IMR-90 (cell line): ENCODE measurements at regions not wholly inside any gene's neighbourhood (a gene's known extent, or its start where the extent isn't known, plus 50 kb on each side); places are given as distances from the start of the nearest gene placed in this dataset.

Experiments
- ATAC-seq: fragments of 200-7000 bp; cut with Tn5 transposase; 2 replicates; pipeline ENCODE4 v1.9.1; 2020; ENCODE audit warnings: low read depth, mild to moderate bottlenecking, moderate library complexity
- BruUV-seq: library from RNA; stranded (reverse); fragments of 400-500 nt; replicated peaks from 2 replicates; lab custom pipeline; 2021; lab: Mats Ljungman, UMichigan
- CTCF ChIA-PET: fragments of 300-600 bp; formaldehyde crosslinking; extraction: SDS; loops from one replicate; lab custom pipeline; 2021; ENCODE audit warnings: antibody characterized with exemption; lab: Yijun Ruan, JAX
- POLR2A ChIA-PET: fragments of 300-600 bp; sonication (Branson Sonifier 250); formaldehyde crosslinking; loops from one replicate; lab custom pipeline; 2022; ENCODE audit warnings: antibody characterized with exemption; ENCODE audit not compliant: unreplicated experiment; lab: Charles Lee
- DNase-seq: peaks from one replicate; pipeline ENCODE4 v3.0.0; 2013
- H2AFZ ChIP-seq: replicated peaks from 2 replicates; pipeline ENCODE3; 2013; ENCODE audit warnings: low read length, mild to moderate bottlenecking; ENCODE audit not compliant: poor library complexity
- H2AK5ac ChIP-seq: 2 replicates; pipeline ENCODE4 v1.6.1; 2013; ENCODE audit warnings: low read depth, low read length, inconsistent platforms
- H2AK9ac ChIP-seq: replicated peaks from 2 replicates; pipeline ENCODE3; 2013; ENCODE audit warnings: mild to moderate bottlenecking, low read depth, low read length, moderate library complexity; ENCODE audit not compliant: poor library complexity
- H2BK120ac ChIP-seq: 2 replicates; pipeline ENCODE4 v1.6.1; 2013; ENCODE audit warnings: low read depth, low read length, inconsistent platforms
- H2BK15ac ChIP-seq: 3 replicates; pipeline ENCODE4 v1.6.1; 2013; ENCODE audit warnings: low read depth, low read length, inconsistent platforms
- H2BK20ac ChIP-seq: 2 replicates; pipeline ENCODE4 v1.6.1; 2013; ENCODE audit warnings: low read depth, mild to moderate bottlenecking, inconsistent platforms, low read length, moderate library complexity
- H2BK5ac ChIP-seq: 2 replicates; pipeline ENCODE4 v1.6.1; 2013; ENCODE audit warnings: mild to moderate bottlenecking, low read depth, low read length, inconsistent platforms; ENCODE audit not compliant: poor library complexity, severe bottlenecking
- H3K14ac ChIP-seq: replicated peaks from 2 replicates; pipeline ENCODE4 v1.6.1; 2013; ENCODE audit warnings: low read depth, low read length, inconsistent platforms
- H3K18ac ChIP-seq: 2 replicates; pipeline ENCODE4 v1.6.1; 2013; ENCODE audit warnings: low read depth, low read length, control low read depth
- H3K23ac ChIP-seq: 2 replicates; pipeline ENCODE4 v1.6.1; 2013; ENCODE audit warnings: low read depth, low read length, inconsistent platforms
- H3K27ac ChIP-seq: 2 replicates; pipeline ENCODE4 v1.5.1; 2013; ENCODE audit warnings: mild to moderate bottlenecking, control low read depth, low read length; ENCODE audit not compliant: insufficient read depth
- H3K27me3 ChIP-seq: 2 replicates; pipeline ENCODE4 v1.6.1; 2013; ENCODE audit warnings: low read length; ENCODE audit not compliant: control insufficient read depth, insufficient read depth
- H3K36me3 ChIP-seq: 2 replicates; pipeline ENCODE4 v1.6.1; 2013; ENCODE audit warnings: low read length, mixed read lengths; ENCODE audit not compliant: control insufficient read depth, insufficient read depth
- H3K4ac ChIP-seq: 2 replicates; pipeline ENCODE4 v1.6.1; 2013; ENCODE audit warnings: low read depth, low read length, inconsistent platforms
- H3K4me1 ChIP-seq: 2 replicates; pipeline ENCODE4 v1.6.1; 2013; ENCODE audit warnings: low read length, mixed read lengths; ENCODE audit not compliant: control insufficient read depth, insufficient read depth
- H3K4me2 ChIP-seq: 2 replicates; pipeline ENCODE4 v1.6.1; 2013; ENCODE audit warnings: low read depth, mild to moderate bottlenecking, control low read depth, low read length, moderate library complexity
- H3K4me3 ChIP-seq: 2 replicates; pipeline ENCODE4 v1.5.1; 2013; ENCODE audit warnings: low read depth, mild to moderate bottlenecking, control low read depth, low read length, moderate library complexity; ENCODE audit not compliant: insufficient read depth
- H3K56ac ChIP-seq: 2 replicates; pipeline ENCODE4 v1.6.1; 2013; ENCODE audit warnings: low read length, inconsistent platforms; ENCODE audit not compliant: insufficient read depth; ENCODE audit errors: extremely low read depth
- H3K79me1 ChIP-seq, 2 experiments: 2 replicates each; pipeline ENCODE4 v1.6.1; 2013; ENCODE audit warnings: low read length in 2 of 2, inconsistent platforms in 1 of 2, low read depth in 1 of 2
- H3K9ac ChIP-seq: 2 replicates; pipeline ENCODE4 v1.6.1; 2013; ENCODE audit warnings: low read depth, low read length, control low read depth
- H3K9me1 ChIP-seq: 2 replicates; pipeline ENCODE4 v1.6.1; 2013; ENCODE audit warnings: low read length, inconsistent platforms; ENCODE audit not compliant: insufficient read depth
- H3K9me3 ChIP-seq: 2 replicates; pipeline ENCODE4 v1.6.1; 2013; ENCODE audit warnings: low read length; ENCODE audit not compliant: control insufficient read depth, insufficient read depth
- H4K20me1 ChIP-seq: 2 replicates; pipeline ENCODE4 v1.6.1; 2013; ENCODE audit warnings: low read length, inconsistent platforms; ENCODE audit not compliant: insufficient read depth
- H4K5ac ChIP-seq: 2 replicates; pipeline ENCODE4 v1.6.1; 2013; ENCODE audit warnings: mild to moderate bottlenecking, low read depth, low read length, control low read depth
- H4K8ac ChIP-seq, 2 experiments: 2 replicates each; pipeline ENCODE4 v1.6.1; 2013; ENCODE audit warnings: low read depth in 2 of 2, low read length in 2 of 2, control low read depth in 1 of 2, inconsistent platforms in 1 of 2
- H4K91ac ChIP-seq: 2 replicates; pipeline ENCODE4 v1.6.1; 2013; ENCODE audit warnings: low read depth, low read length, inconsistent platforms; ENCODE audit not compliant: insufficient read depth
- BHLHE40 ChIP-seq: fragments of 150-350 bp; IDR thresholded peaks from 2 replicates; pipeline ENCODE4 v1.6.1; 2016; ENCODE audit warnings: mild to moderate bottlenecking, low read depth, low read length
- CEBPB ChIP-seq: IDR thresholded peaks from 2 replicates; pipeline ENCODE4 v1.6.1; 2012; ENCODE audit warnings: low read depth, low read length, improper control_type of control experiment
- CHD1 ChIP-seq: IDR thresholded peaks from 2 replicates; pipeline ENCODE4 v1.6.1; 2012; ENCODE audit warnings: low read depth, low read length, improper control_type of control experiment
- FOS ChIP-seq: fragments of 150-350 bp; IDR thresholded peaks from 2 replicates; pipeline ENCODE4 v1.6.1; 2016; ENCODE audit warnings: low read depth, low read length
- MAFK ChIP-seq: IDR thresholded peaks from 2 replicates; pipeline ENCODE4 v1.6.1; 2012; ENCODE audit warnings: low read depth, low read length, improper control_type of control experiment
- MAZ ChIP-seq: IDR thresholded peaks from 2 replicates; pipeline ENCODE4 v1.6.1; 2012; ENCODE audit warnings: low read depth, mild to moderate bottlenecking, low read length, improper control_type of control experiment, moderate library complexity, borderline replicate concordance
- MXI1 ChIP-seq: IDR thresholded peaks from 2 replicates; pipeline ENCODE4 v1.6.1; 2012; ENCODE audit warnings: low read depth, mild to moderate bottlenecking, low read length, moderate library complexity, borderline replicate concordance
- NFE2L2 ChIP-seq: fragments of 150-350 bp; IDR thresholded peaks from 2 replicates; pipeline ENCODE4 v1.6.1; 2016; ENCODE audit warnings: low read depth, mild to moderate bottlenecking, low read length
- POLR2A ChIP-seq: IDR thresholded peaks from 2 replicates; pipeline ENCODE4 v1.6.1; 2012; ENCODE audit warnings: mild to moderate bottlenecking, low read depth, low read length
- RAD21 ChIP-seq: IDR thresholded peaks from 2 replicates; pipeline ENCODE4 v1.6.1; 2012; ENCODE audit warnings: low read length, improper control_type of control experiment
- RCOR1 ChIP-seq: IDR thresholded peaks from 2 replicates; pipeline ENCODE4 v1.6.1; 2012; ENCODE audit warnings: mild to moderate bottlenecking, low read length, improper control_type of control experiment; ENCODE audit not compliant: insufficient replicate concordance
- RFX5 ChIP-seq: IDR thresholded peaks from 2 replicates; pipeline ENCODE4 v1.8.0; 2012; ENCODE audit warnings: low read depth, mild to moderate bottlenecking, low read length, moderate library complexity
- SMC3 ChIP-seq: fragments of 150-350 bp; IDR thresholded peaks from 2 replicates; pipeline ENCODE4 v1.6.1; 2016; ENCODE audit warnings: low read depth, mild to moderate bottlenecking, antibody characterized with exemption, low read length, moderate library complexity
- WGBS, 2 experiments: methylation state at CpG; one replicate each; pipeline versions ENCODE4 v1.1.5 to v1.1.7; 2013; ENCODE audit warnings: missing lambda C conversion rate in 2 of 2; ENCODE audit not compliant: insufficient read length in 1 of 2; ENCODE audit errors: extremely low coverage in 2 of 2; 5-methylcytosine and 5-hydroxymethylcytosine counted together
- dilution Hi-C: fragments of 300-500 bp; cut with HindIII; formaldehyde crosslinking; loops from one replicate; pipeline ENCODE4 v1.14.3; 2018; ENCODE audit warnings: low sequenced_read_pairs; ENCODE audit not compliant: unreplicated experiment
- in situ Hi-C: fragments of 300-500 bp; cut with MboI; formaldehyde crosslinking; loops from 3 replicates; pipeline ENCODE4 v1.14.3; 2019; ENCODE audit warnings: low sequenced_read_pairs, inconsistent platforms, mixed read lengths
- intact Hi-C: fragments of 100-400 bp; cut with micrococcal nuclease; formaldehyde crosslinking; loops from 2 replicates; pipeline ENCODE4 v1.10.0; 2022
- TF ChIP-seq, protein P1 (sequence below): fragments of 150-350 bp; IDR thresholded peaks from 2 replicates; pipeline ENCODE4 v1.6.1; 2017; ENCODE audit warnings: mild to moderate bottlenecking, antibody characterized with exemption, low read length, low read depth
- TF ChIP-seq, protein P2 (sequence below): fragments of 150-350 bp; IDR thresholded peaks from 2 replicates; pipeline ENCODE4 v1.6.1; 2016; ENCODE audit warnings: low read depth, mild to moderate bottlenecking, low read length, moderate library complexity, borderline replicate concordance
- TF ChIP-seq, protein P3 (sequence below): conservative IDR thresholded peaks from 2 replicates; pipeline ENCODE4 v1.5.1; 2012; ENCODE audit warnings: mild to moderate bottlenecking, low read depth, low read length, improper control_type of control experiment

DNA sequence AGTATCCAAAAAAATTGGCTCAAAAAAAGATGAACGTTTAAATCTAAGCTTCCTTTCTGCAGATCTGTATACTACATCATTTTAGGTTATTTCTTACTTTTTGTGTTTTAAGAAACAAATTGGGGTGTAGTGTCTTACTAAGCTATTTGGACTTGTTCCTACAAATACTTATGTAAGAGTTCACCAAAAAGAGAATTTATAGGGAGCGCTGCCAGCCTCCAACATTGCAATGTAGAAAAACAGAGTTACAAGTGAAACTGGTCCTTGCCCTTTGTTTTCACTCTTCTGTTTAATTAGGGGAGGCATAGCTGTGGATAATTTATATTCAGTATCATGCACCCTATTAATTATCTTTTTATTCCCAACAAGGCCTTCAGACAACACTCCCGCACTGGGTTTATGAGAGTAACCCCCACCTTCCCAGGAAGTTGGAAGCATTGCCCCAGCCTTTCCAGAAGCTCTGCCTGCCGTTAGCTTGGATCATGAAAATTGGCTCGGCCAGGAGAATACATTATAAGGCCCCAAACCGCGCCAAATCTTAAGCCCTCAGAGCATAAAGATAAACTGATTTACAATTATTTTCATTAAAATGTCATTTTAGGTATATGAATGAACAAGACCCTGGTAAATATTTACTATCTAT is 261.8 kb upstream of the KLF6 start:
- Histone ChIP-seq H3K14ac (no peak overlapping the region), H3K23ac (no peak overlapping the region), H2BK15ac (no peak overlapping the region), H3K56ac (no peak overlapping the region), H4K5ac (no peak overlapping the region), H2BK120ac (no peak overlapping the region), H3K4me2 (no peak overlapping the region), H3K9me1 (no peaks in the 10 kb centered on the region), H3K9me3 (peaks cover 4% of the 10 kb centered on the region; the same call in 1 of the 2 replicates), H3K18ac (no peak overlapping the region), H2AK9ac (no peak overlapping the region), H3K4me3 (no peak overlapping the region), H4K20me1 (no peaks in the 10 kb centered on the region), H2BK5ac (no peak overlapping the region), H3K27me3 (no peaks in the 10 kb centered on the region), H3K27ac (no peak overlapping the region), H3K9ac (no peak overlapping the region), H3K79me1 (0 out of 4 replicates have a peak, but pooled peaks cover 0 to 1% of the 10 kb centered on the region in 2 experiments), H2AK5ac (no peak overlapping the region), H2BK20ac (no peak overlapping the region), H4K91ac (no peak overlapping the region), H4K8ac (no peak overlapping the region), H3K4ac (no peak overlapping the region), H3K36me3 (no peaks in the 10 kb centered on the region), H3K4me1 (peaks cover 3% of the 10 kb centered on the region; the same call in 1 of the 2 replicates), H2AFZ (no peak overlapping the region)
- TF ChIP-seq, protein P1, sequence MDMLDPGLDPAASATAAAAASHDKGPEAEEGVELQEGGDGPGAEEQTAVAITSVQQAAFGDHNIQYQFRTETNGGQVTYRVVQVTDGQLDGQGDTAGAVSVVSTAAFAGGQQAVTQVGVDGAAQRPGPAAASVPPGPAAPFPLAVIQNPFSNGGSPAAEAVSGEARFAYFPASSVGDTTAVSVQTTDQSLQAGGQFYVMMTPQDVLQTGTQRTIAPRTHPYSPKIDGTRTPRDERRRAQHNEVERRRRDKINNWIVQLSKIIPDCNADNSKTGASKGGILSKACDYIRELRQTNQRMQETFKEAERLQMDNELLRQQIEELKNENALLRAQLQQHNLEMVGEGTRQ: no peak
- TF ChIP-seq FOS (no peak), RCOR1 (no peak), BHLHE40 (no peak), CHD1 (no peak), CEBPB (no peak), MXI1 (no peak), NFE2L2 (no peak), RFX5 (no peak), MAZ (no peak), MAFK (no peak), POLR2A (no peak), SMC3 (no peak), RAD21 (no peak)
- TF ChIP-seq, protein P2, sequence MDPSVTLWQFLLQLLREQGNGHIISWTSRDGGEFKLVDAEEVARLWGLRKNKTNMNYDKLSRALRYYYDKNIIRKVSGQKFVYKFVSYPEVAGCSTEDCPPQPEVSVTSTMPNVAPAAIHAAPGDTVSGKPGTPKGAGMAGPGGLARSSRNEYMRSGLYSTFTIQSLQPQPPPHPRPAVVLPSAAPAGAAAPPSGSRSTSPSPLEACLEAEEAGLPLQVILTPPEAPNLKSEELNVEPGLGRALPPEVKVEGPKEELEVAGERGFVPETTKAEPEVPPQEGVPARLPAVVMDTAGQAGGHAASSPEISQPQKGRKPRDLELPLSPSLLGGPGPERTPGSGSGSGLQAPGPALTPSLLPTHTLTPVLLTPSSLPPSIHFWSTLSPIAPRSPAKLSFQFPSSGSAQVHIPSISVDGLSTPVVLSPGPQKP: no peak
- TF ChIP-seq, protein P3, sequence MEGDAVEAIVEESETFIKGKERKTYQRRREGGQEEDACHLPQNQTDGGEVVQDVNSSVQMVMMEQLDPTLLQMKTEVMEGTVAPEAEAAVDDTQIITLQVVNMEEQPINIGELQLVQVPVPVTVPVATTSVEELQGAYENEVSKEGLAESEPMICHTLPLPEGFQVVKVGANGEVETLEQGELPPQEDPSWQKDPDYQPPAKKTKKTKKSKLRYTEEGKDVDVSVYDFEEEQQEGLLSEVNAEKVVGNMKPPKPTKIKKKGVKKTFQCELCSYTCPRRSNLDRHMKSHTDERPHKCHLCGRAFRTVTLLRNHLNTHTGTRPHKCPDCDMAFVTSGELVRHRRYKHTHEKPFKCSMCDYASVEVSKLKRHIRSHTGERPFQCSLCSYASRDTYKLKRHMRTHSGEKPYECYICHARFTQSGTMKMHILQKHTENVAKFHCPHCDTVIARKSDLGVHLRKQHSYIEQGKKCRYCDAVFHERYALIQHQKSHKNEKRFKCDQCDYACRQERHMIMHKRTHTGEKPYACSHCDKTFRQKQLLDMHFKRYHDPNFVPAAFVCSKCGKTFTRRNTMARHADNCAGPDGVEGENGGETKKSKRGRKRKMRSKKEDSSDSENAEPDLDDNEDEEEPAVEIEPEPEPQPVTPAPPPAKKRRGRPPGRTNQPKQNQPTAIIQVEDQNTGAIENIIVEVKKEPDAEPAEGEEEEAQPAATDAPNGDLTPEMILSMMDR: no peak
- no CpG with 5 or more reads among the region's 7 CpGs for WGBS, 2 experiments
- intact Hi-C loops (no loop called here), in situ Hi-C loops (no loop called here), dilution Hi-C loops (no loop called here)
- CTCF ChIA-PET: no interaction called here
- ATAC-seq: no peak
- BruUV-seq: no TSS peak
- DNase-seq: no peak
- POLR2A ChIA-PET: interaction anchor here (0.7 kb wide), 1 partner anchor 874 kb away, joined by 4 read pairs; the partner anchor contains the start of gene PITRM1
